ENCODE measurements at regions not wholly inside any gene's neighbourhood (a gene's known extent, or its start where the extent isn't known, plus 50 kb on each side); places are given as distances from the start of the nearest gene placed in this dataset.

GRCh38 chr1:166489670-166490436, 323.1 kb upstream of the FAM78B start:
- TF ChIP-seq CTCF (IDR thresholded peaks at IDR 0.05; ENCODE audit: poor library complexity, severe bottlenecking) (no peak), EP300 (conservative IDR thresholded peaks at IDR 0.05; ENCODE audit: poor library complexity, severe bottlenecking) (no peak), EZH2 (IDR thresholded peaks at IDR 0.05; ENCODE audit: borderline replicate concordance, insufficient read depth, low read length, poor library complexity, severe bottlenecking) (no peak), TAF1 (IDR thresholded peaks at IDR 0.05; ENCODE audit: low read depth) (no peak), POLR2AphosphoS5 (IDR thresholded peaks at IDR 0.05) (no peak), RAD21 (conservative IDR thresholded peaks at IDR 0.05) (no peak), REST (IDR thresholded peaks at IDR 0.05; ENCODE audit: borderline replicate concordance) (no peak), SMC3 (conservative IDR thresholded peaks at IDR 0.05; ENCODE audit: poor library complexity) (no peak)

All from neural cell (in vitro differentiated cells).